ENCODE measurements at regions not wholly inside any gene's neighbourhood (a gene's known extent, or its start where the extent isn't known, plus 50 kb on each side); places are given as distances from the start of the nearest gene placed in this dataset.

DNA sequence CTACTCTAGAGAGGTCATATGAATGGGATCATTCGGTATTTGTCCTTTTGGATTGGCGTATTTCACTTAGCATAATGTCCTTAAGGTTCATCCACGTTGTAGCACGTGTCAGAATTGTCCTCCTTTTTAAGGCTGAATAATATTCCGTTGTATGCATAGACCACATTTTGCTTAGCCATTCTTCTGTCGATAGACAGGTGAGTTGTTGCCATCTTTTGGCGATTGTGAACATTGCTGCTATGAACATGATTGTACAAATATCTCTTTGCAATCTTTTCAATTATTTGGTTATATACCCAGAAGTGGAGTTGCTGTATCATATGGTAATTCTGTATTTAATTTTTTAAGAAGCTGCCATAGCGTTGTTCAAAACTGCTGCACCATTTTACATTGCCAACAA is 52.4 kb upstream of the GOLGA8J start:
- TF ChIP-seq, protein P1, sequence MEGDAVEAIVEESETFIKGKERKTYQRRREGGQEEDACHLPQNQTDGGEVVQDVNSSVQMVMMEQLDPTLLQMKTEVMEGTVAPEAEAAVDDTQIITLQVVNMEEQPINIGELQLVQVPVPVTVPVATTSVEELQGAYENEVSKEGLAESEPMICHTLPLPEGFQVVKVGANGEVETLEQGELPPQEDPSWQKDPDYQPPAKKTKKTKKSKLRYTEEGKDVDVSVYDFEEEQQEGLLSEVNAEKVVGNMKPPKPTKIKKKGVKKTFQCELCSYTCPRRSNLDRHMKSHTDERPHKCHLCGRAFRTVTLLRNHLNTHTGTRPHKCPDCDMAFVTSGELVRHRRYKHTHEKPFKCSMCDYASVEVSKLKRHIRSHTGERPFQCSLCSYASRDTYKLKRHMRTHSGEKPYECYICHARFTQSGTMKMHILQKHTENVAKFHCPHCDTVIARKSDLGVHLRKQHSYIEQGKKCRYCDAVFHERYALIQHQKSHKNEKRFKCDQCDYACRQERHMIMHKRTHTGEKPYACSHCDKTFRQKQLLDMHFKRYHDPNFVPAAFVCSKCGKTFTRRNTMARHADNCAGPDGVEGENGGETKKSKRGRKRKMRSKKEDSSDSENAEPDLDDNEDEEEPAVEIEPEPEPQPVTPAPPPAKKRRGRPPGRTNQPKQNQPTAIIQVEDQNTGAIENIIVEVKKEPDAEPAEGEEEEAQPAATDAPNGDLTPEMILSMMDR (conservative IDR thresholded peaks at IDR 0.05), result peak; percentile 32; the same call in 1 of the 3 replicates
- H3K27me3 ChIP-seq (ENCODE audit: insufficient read depth, low read length), result no peaks in the 10 kb centered on the region; the same call in 1 of the 2 replicates
- H2BK15ac ChIP-seq (ENCODE audit: low read depth, low read length), result no peak overlapping the region
- no peak overlapping the region for H3K18ac ChIP-seq (ENCODE audit: insufficient read length, low read depth, low read length)
- no peaks in the 10 kb centered on the region for H3K79me1 ChIP-seq (ENCODE audit: insufficient read depth, low read depth, low read length, poor library complexity, severe bottlenecking)
- no peak overlapping the region for H4K8ac ChIP-seq (replicated peaks; ENCODE audit: insufficient read length, low read depth, low read length)
- no peak overlapping the region for H2BK12ac ChIP-seq (ENCODE audit: insufficient read length, low read depth, low read length)
- H3K23me2 ChIP-seq (ENCODE audit: insufficient read length, low read depth, low read length, poor library complexity, severe bottlenecking), result no peaks in the 10 kb centered on the region
- H3K23ac ChIP-seq (ENCODE audit: insufficient read length, low read depth, low read length), result no peak overlapping the region
- H3K36me3 Mint-ChIP-seq (ENCODE audit: insufficient read depth in 1 of 3, low read depth in 3 of 3), result peaks cover 0 to 7% (median 0%) of the 10 kb centered on the region in 3 experiments; a peak in 2 of 7 replicates
- H3K4me3 Mint-ChIP-seq, result no peak overlapping the region
- H3K27ac Mint-ChIP-seq, result no peak overlapping the region
- no peak overlapping the region for H3K56ac ChIP-seq (ENCODE audit: insufficient read length, low read depth, low read length)
- WGBS (ENCODE audit: extremely low coverage, insufficient read length, low lambda C conversion rate), result no CpG with 5 or more reads among the region's 8 CpGs
- H3K4me1 ChIP-seq (ENCODE audit: insufficient read depth, low read length), result no peaks in the 10 kb centered on the region
- H2AK5ac ChIP-seq (ENCODE audit: insufficient read length, low read length), result no peak overlapping the region
- no peak overlapping the region for H3K27ac ChIP-seq (ENCODE audit: insufficient read length, low read depth, low read length)
- no peak overlapping the region for H3K4ac ChIP-seq (ENCODE audit: low read depth, low read length)
- H3K4me2 ChIP-seq (ENCODE audit: insufficient read depth, insufficient read length, low read length), result no peak overlapping the region
- no peak overlapping the region for H3T11ph ChIP-seq (ENCODE audit: low read length)
- H3K79me2 ChIP-seq (ENCODE audit: insufficient read depth, low read length), result no peaks in the 10 kb centered on the region
- H4K91ac ChIP-seq (ENCODE audit: insufficient read length, low read depth, low read length), result no peak overlapping the region
- no peak for DNase-seq
- H2BK5ac ChIP-seq (ENCODE audit: insufficient read length, low read length), result no peak overlapping the region
- no peak overlapping the region for H2BK20ac ChIP-seq (ENCODE audit: low read depth, low read length, poor library complexity, severe bottlenecking)
- H4K20me1 ChIP-seq (ENCODE audit: control insufficient read depth, insufficient read depth, insufficient read length), result no peaks in the 10 kb centered on the region
- H3K27me3 Mint-ChIP-seq (ENCODE audit: low read depth), result peaks cover 2% of the 10 kb centered on the region; the same call in 1 of the 2 replicates
- peaks cover 4 to 19% of the 10 kb centered on the region in 2 experiments; a peak in 4 of 5 replicates for H3K9me3 Mint-ChIP-seq
- H2BK120ac ChIP-seq (ENCODE audit: low read depth, low read length, poor library complexity, severe bottlenecking), result no peak overlapping the region
- no peaks in the 10 kb centered on the region for H3K9me3 ChIP-seq (ENCODE audit: control insufficient read depth, low read depth, low read length)
- no peak overlapping the region for H3K14ac ChIP-seq (ENCODE audit: insufficient read depth, low read length)
- no peak overlapping the region for H3K9ac ChIP-seq (ENCODE audit: extremely low read depth, insufficient read length, low read length)
- no peaks in the 10 kb centered on the region for H3K4me1 Mint-ChIP-seq
- no peak overlapping the region for H2AFZ ChIP-seq (ENCODE audit: low read length)
- H4K5ac ChIP-seq (ENCODE audit: insufficient read length, low read depth, low read length), result no peak overlapping the region
